AML-193 (cell line): ENCODE measurements at regions not wholly inside any gene's neighbourhood (a gene's known extent, or its start where the extent isn't known, plus 50 kb on each side); places are given as distances from the start of the nearest gene placed in this dataset.
A peak's percentile ranks its signal among the peaks of the same experiment; 100 is the strongest.

Experiments
- DNase-seq, 2 experiments: peaks; one replicate each; lab custom pipeline; 2025; lab: John Stamatoyannopoulos, UW

DNA sequence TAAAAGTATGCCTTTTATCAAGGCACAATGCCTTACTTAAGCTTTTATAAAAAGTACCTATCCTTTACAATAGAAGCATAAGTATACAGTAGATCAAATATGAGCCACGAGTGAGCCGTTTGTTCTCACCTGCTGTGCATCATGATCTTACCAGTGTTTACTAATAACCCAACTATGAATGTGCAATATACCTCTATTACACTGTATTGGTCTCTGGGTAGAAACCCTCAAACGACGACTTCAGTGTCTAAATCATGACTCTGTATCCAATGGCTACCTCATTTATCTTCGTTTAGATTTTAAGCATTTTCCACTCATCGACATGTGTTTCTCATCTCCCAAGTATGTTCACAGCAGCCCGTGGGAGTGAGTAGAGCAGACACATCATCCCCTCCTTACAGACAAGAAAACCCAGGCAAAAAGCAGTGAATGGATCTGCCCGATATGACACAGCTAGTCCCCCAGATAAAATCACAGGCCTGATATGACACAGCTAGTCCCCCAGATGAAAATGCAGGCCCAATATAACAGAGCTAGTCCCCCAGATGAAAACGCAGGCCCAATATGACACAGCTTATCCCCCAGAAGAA lies 279.8 kb downstream of the TNS1 start:
- DNase-seq: no peak

DNA sequence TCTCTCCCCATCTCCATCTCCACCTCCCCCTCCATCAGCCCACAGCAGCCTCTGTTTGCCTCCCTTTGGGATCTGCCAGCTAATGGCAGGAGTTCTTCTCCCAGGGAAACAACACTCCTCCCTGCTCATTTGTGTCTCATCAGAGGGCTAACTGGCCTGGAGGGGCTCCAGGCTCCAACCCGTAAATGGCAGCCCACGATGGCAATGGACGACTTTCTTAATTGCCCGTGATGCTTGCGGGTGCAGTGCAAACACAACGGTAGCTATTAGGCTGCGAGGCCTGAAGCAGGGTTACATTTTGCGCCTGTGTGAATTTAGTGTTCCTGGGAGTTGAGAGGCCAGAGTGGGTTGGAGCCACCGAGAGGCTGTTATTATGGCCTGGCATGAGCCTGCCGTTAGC lies 285.1 kb downstream of the TNS1 start:
- no peak for DNase-seq

DNA sequence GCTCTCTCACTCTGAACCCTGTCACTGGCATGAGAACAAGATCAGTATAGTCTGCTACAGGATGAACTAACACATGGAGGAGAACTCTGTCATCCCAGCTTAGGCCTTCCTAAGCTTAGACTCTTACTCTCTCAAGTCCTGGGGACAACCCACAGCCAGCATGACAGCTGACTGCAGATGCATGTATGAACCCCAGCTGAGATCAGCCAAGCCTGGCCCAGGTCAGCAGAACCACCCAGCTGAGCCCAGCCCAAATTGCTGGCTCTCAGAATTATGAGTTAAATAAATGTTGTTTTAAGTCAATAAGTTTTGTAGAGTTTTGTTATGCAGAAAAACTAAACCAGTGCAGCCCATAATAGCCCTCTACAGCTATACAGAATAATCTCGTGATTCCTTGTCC lies 287.3 kb downstream of the TNS1 start:
- no peak for DNase-seq

DNA sequence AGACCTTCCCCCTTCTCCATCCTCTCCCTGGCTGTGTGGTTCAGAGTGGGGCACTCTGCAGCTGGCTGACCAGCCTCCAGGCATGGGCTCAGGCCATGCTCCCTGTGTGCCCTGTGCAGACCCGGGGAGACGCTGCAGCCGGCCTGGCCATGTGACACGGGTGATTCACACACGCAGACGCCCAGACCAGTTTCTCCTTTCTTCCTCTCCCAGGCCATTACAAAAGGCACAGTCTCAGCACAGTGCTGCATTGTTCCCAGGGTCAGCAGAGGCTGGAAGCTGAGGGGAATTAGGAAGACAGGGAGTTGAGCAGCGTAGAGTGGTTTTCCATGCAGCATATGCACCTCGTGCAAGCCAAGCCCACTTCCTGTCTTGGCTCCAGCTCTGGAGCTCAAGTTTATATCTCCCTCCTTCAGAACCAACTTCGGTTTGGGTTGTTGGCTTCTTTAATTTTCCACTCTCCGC lies 288.5 kb downstream of the TNS1 start:
- DNase-seq: no peak

DNA sequence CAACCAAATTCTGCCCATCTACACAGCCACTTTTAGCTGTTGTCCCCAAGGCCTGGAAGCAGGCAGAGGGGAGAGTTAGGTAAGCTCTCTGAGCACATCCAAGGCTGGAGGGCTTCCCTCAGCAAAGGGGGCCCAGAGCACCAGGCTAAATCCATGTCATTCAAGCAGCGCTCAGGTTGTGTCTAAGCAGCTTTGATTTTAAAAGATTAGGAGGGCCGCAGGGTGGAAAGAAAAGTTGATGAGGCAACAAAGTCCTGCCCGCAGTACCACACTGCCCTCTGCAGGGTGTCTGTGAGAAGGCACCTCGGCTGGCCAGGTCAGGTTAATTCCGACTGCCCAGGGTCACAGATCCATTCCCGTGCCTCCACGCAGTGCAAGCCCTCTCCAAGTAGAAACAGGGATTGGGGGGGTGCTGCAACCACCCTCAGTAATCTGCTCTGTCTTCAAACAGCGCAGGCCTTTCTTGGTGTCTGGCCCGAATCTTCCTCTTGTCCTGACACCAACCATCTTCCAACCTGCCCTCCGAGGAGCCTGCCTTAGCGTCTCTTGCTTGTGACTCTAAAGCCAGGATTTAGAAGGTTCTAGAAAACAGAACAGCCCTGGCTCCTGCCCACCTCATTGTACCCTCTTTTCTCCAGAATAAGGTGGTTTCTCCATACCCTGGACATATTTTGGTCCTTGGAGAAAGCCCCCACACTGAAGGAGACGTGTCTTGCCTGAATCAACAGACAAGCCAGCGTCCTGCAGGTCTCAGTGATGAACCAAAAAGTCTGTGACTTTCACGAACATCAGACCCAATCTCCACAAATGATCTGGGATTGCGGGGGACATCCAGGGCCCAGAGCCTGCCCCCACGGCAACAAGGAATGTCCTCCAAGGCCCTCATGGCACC lies 289.2 kb downstream of the TNS1 start:
- peak; percentile 22 to 44 for DNase-seq

DNA sequence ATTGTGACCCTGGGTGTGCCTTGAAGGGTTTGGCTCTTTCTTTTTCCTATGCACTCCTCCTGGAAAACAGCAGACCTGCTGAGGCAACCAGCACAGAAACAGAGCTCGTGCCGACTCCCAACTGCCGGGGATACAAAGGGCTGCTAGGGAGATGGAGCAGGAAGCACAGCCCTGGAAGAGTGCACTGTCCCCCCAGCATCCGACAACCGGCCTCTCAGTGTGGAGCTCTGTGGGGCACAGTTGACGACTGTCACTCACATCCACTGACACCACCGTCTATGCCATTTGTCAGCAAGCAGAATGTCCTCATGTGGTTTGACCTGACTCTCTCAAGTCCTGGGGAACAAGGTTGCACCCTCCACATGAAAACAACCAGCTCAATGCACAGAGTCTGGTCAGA lies 290.4 kb downstream of the TNS1 start:
- DNase-seq: no peak

DNA sequence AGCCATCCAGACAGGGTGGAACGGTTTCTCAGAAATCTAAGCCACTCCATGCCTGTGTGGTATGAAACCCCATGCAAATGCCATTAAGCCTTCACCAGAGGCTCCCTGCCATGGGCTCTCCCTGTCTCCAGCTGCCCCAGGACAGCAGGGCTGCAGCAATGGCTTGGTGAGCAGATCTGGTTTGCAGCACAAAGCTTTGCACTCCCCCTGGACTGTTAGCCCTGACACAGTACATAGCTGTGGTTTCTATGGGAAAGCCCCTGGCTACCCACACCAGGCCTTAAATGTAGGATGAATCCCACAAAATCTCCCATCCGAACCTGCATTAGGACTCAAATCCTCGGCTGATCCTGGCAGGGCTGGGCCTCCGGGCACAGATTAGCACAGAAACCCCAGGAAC lies 291.6 kb downstream of the TNS1 start:
- no peak for DNase-seq

DNA sequence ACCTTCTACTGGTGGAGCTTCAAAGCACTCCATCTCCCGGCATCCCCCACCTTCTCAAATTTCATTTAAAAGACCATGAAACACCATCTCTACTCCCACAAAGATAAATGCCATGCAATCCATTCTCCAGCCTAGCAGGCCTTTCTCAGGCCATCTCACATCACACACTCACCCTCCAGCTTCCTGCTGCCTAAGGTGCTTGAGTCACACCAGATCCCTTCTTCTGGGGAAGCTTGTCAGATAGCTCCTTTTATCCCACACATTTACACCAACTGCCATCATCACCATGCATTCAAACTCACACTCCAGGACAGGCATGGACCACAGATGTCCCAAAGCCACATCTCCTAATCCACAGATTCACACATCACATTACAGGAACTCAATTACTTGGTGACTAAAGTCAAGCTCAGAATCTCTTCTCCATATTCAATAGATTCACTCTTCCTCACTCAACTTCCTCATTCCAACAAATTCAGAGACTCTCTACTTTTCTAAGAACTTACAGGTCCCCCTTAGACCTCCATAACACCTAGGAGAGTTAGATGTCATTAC lies 292.5 kb downstream of the TNS1 start:
- no peak for DNase-seq

DNA sequence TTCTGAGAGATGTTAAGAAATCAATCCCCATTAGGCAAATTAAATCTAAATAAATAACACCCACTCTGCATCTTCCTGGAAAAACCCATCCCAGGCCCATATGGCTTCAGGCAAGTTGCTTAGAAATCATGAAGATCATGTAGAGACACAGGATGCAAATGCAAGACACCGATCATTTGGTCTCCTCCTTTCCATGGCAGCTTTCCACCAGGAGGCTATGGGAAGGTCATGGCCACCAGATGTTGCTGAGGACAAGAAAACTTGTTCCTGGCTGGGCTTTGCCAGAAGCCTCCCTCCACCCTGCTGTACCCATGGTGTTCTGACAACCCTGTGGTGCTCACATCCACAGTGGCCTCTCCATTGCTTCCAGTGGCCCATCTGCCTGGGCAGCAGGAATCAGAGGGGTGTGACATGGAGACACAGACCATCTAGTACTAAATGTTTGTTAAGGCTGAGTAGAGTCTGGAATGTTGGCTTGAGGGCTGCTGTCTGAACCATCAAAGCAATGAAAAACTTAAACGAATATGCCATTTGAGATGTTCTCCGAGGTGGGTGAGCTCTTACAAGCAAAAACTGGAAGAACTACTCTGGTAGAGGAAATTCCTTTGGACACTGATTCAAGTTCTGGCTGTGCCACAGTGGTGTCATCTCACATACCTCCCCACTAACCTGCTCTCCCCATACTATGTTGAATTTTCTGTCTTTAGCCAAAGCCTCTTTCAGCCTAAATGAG lies 293.2 kb downstream of the TNS1 start:
- DNase-seq: no peak

DNA sequence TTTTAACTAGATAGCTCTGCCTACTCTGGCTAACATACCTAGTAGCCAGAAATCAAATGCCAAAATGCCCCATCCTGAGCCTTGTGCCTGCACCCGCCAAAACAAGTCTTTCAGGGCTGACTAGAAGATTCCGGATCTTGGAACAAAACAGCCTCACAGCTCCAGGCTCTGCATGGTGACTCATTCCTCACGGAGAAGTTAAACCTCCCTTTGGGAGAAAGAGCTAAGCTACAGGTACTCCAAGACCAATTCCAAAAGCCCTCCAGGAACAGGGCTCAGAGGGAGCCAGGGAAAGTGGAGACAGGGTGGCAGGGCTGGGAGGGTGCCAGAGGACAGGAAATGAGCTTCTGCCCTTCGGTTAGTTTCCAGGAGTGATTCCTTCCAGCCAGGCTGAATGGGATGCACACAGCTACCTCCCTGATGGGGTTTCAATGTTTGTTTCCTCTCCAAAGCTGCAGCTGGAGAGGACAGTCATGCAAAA lies 295.6 kb downstream of the TNS1 start:
- no peak for DNase-seq

DNA sequence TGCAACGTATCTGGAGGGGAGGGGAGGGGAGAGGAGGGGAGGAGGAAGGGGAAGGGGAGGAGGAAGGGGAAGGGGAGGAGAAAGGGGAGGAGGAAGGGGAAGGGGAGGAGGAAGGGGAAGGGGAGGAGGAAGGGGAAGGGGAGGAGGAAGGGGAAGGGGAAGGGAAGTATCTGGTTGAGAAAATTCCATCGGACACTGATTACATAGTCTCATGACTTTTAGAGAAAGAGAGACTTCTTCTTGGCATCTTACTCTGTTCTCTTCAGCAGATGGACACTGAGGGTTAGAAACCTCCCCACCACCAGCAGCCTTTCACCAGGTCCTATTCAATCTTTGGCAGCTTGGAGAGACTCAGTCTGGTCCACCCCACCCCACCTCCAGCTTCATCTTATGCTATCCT lies 296.3 kb downstream of the TNS1 start:
- no peak for DNase-seq

DNA sequence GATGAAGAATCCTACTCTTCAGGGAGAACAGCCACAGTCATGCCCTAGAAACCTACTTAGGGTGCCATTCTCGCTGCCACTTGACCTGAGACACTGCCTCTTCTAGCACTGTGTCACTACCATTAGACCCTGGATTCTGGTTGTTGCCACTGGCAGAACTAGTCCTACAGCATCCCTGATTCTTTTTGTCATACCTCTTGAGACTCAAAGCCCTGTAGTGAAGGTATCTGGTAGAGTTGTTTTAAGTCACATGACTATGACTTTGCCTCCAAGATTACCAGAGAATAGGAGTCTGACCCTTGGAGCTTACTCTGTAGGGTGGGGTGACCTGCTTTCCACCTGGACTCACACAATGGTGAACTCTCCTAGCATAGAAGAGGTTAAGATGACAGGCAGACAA lies 296.7 kb downstream of the TNS1 start:
- no peak for DNase-seq

DNA sequence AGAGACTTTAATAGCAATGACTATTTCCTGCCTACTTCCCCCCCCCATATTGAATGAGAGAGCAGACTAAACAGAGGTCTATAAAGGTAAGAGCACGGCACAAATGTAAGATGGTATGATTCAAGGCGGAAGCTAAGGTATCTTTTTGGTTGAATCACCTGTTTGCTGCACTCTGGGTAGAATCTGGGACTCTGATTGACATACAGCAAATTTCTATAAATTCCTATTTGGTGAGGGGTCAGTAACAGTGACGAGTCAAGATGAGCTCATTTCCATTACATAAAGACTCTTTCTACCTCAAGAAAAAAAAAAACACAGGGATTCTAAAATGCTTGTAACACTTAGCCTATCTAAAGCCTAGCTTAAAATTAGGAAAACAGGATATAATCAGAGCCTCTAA lies 297.3 kb downstream of the TNS1 start:
- no peak for DNase-seq

DNA sequence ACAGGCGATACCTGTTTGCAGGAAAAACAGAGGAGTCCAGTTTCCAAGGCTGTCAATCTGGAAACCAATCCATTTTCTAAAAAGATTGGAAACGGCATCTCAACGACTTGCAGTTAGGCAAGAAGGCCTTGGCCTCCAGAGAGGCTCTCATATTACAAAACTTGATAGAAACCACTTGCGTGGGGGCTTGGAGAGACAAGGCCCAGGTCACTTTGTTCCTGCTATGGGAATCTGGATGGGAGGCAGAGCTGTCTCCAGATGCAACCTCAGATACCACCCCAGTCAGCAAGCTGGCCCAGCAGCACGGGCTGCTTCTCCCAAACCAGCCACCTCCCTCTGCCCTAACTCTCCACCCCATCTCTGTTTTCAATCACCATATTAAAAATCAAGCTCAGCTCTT lies 298.8 kb downstream of the TNS1 start:
- no peak for DNase-seq

DNA sequence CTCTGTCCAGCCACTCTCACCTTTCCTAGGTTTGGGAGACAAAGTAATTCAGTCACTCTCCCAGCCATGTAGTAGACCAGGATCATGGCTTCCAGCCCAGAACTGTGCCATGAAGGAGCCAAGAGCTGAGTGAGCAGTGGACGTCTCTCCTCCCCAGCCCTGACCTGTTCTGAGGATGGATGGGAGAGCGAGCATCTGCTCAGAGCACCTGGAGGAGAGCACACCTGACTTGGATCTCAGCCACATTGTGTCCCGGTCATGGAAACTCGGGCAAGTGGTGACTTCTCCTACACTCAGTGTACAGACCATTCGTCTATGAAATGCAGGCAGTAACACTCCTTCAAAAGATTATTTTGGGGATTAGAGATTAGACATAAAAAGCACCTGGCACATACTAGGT lies 299.7 kb downstream of the TNS1 start:
- DNase-seq: no peak

DNA sequence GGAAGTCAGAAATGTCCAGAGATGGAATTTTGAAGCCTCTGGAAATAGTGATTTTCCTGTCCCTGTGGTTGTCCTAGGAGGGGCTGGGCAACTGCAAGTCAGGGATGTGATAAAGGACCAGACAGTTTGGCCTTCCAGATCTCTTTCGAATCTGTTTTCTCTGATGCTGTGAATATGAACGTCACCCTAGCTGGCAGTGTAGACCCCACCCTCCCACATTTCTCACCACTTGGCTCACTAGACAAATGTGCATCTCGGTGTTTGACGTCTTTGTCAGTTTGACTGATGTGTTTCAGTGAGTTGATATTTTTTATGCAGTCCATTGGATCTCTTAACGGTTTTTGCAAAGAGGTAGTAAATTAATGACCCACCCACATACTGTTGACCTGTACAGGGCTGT lies 301.2 kb downstream of the TNS1 start:
- no peak for DNase-seq

DNA sequence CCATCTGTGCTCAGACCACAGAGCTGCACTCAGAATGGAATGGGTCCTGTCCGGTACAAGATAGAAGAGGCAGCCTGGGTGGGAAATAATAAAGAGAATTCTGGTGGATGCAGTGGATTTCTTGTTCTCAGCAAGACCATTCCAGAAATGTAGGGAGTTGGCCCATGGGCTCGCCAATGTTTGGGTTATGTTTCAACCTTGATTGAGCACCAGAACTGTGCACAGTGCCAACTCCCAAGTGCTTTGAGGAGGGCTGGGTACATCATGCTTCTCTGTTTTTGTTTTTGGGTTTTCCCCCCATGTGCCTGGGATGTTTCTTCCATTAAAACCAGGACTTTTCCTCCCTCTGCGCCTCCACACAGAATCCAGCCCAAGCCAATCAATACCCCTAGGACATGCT lies 304.1 kb downstream of the TNS1 start:
- DNase-seq: no peak

DNA sequence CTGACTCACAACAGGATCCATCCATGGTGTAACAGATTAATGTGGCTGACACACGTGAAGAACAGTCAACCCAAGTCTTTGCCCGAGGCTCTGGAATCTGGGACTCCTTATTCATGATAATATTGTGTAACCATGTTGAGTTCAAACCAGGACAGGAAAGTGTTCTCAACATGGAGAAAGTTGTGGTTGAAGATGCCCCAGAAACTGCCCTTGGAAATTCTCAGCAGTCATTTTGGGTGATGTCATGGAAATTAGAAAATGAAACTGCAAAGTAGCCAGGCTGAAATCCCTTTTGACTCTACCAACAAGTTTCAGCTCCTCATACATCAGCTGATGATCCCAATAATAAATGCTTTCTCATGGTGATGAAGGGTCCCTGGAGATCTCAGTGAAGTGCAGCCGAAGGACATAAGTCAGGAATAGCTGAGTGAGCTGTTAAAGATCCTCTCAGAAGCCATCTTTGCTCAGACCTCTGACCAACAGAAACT lies 307.7 kb downstream of the TNS1 start:
- DNase-seq: no peak

DNA sequence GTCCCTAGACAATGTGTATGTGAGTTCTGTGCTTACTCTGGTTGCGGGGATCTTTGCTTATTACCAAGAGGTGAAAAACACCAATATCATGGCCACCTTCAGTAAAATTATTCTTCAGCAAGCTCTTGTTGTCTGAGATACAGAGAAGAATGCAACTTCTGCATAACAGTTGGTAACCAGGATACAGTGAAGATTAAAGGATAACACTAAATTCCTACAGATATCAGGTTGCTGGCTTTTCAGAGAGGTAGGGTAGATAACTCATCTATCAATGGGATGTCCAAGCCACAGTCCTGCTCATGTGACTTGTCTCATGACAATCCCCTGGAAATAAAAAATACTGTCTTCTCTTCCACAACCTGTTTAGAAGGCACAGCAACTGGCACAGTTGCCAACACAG lies 308.5 kb downstream of the TNS1 start:
- no peak for DNase-seq

DNA sequence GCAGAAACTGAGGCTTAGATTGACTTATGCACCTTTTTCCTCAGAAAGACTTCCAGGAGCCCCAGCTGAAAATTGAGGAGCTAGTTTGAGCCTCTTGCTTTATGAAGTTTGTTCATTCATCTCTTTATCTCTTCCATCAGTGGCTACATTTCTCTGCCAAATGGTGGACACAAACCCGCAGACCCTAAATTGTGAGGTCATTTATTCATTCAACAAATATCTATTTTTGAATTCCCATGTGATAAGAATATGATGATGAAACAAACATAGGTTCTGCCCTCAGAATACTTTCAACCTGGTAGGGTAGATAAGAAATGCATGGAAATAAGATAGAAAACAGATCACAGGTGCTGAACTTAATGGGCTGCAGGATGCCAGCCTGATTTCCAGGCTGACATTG lies 309.4 kb downstream of the TNS1 start:
- DNase-seq: no peak

DNA sequence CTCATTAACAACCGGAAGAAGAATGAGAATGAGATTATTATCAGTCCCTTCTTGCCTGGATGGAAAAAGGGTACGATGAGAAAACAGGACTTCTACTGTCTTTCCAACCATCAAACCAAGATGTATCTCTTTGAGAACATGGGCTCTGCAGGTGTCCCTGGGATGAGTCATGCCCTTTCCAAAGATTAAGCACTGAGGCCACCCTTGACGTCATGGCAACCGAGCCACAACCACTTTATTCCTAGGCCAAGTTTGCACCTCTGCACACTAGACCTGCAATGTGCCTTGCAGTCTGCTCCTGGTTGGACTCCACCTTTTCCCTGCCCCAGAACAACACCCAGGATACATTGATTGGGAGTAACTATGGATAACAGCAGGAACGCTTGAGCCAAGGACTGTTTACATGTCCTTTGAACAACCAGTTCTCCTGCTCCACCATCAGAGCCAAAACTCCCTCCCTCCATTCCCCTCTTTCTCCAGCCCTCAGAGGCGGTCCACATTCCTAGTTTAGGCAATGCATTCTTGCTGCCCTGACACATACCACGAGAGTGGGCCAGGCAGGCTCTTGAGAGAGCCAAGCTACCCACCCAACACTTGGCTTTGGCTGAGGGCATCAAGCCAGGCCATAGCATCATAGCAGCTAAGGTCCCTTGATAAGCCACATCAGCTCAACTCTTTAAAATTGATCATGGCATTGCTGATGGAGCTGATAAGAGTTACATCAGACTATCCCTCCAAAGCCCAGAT lies 310.7 kb downstream of the TNS1 start:
- no peak for DNase-seq

DNA sequence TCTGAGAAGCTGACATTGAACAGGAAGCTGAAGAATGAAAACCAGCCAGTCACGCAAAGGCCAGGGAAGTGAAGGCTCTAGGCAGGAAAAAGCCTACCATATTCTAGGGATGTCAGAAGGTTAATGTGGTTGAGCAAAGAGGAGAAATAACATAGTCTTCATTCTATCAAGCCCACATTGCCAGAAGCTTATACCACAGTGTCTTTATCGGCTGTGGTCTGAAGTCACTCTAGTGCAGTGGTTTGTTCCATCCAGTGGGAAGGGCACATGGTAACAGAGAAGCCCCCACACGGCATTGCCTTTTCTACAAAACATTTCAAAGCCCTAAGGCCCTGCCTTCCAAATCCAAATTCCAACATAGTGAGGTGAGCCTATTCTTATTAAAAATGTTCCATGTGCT lies 311.3 kb downstream of the TNS1 start:
- no peak for DNase-seq
